Type B pancreatic cell (in vitro differentiated cells): ENCODE measurements at regions not wholly inside any gene's neighbourhood (a gene's known extent, or its start where the extent isn't known, plus 50 kb on each side); places are given as distances from the start of the nearest gene placed in this dataset.

Experiments used
- DNase-seq: peaks from one replicate; pipeline ENCODE4 v3.0.0; 2021; ENCODE audit warnings: mixed read lengths; ENCODE audit not compliant: unreplicated experiment; ENCODE audit errors: extremely low spot score
- H3K27ac Mint-ChIP-seq: 2 replicates; pipeline ENCODE4 v1.8.0; 2021; ENCODE audit warnings: mild to moderate bottlenecking, mixed read lengths
- H3K27me3 Mint-ChIP-seq: 2 replicates; pipeline ENCODE4 v1.8.0; 2021; ENCODE audit warnings: mixed read lengths
- H3K36me3 Mint-ChIP-seq: 2 replicates; pipeline ENCODE4 v1.8.0; 2021; ENCODE audit warnings: mixed read lengths
- H3K4me1 Mint-ChIP-seq: one replicate; pipeline ENCODE4 v1.8.0; 2021; ENCODE audit warnings: mixed read lengths; ENCODE audit not compliant: unreplicated experiment
- H3K4me3 Mint-ChIP-seq: 2 replicates; pipeline ENCODE4 v1.8.0; 2021; ENCODE audit warnings: mild to moderate bottlenecking, mixed read lengths
- H3K9me3 Mint-ChIP-seq: 2 replicates; pipeline ENCODE4 v1.8.0; 2021; ENCODE audit warnings: mixed read lengths
- CTCF ChIP-seq: fragments of 200-600 bp; sonication (generic); conservative IDR thresholded peaks from 2 replicates; pipeline ENCODE4 v1.5.0; 2021; ENCODE audit warnings: antibody characterized with exemption, mild to moderate bottlenecking

DNA sequence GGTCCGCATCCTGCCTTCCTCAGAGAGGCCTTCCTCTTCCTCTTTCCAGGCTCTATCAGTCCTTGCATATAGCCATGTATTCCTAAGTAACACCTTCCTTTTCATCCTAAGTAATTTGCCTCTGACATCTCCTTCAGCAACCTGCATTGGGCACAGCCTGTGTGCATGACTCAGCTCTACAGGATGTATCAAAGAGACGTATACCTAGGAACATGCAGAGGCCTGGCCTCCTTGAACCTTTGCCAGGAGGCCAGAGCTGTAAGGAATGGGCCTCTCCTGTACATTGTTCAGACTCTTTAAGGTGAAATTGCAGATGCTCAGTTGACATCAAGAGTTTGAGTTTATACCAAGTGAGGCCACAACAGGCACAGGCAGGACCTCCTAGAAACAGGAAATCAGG lies 76.0 kb upstream of the CELF4 start:
- Mint-ChIP-seq H3K27ac (no peak overlapping the region), H3K4me3 (no peak overlapping the region), H3K27me3 (no peaks in the 10 kb centered on the region), H3K36me3 (no peaks in the 10 kb centered on the region), H3K4me1 (no peaks in the 10 kb centered on the region), H3K9me3 (no peaks in the 10 kb centered on the region)
- TF ChIP-seq CTCF, result no peak
- DNase-seq, result no peak

- DNase-seq, result no peak
- no peak for TF ChIP-seq CTCF
These were observed 74.9 kb upstream of the CELF4 start for GRCh38 chr18:37640504-37640903.

GRCh38 chr18:37639846-37640245 lies 74.2 kb upstream of the CELF4 start:
- H3K9me3 Mint-ChIP-seq, result no peaks in the 10 kb centered on the region
- H3K4me1 Mint-ChIP-seq, result no peaks in the 10 kb centered on the region
- H3K27me3 Mint-ChIP-seq, result peaks cover 4% of the 10 kb centered on the region
- H3K4me3 Mint-ChIP-seq, result no peak overlapping the region
- no peak for TF ChIP-seq CTCF
- no peak for DNase-seq
- no peak overlapping the region for H3K27ac Mint-ChIP-seq
- no peaks in the 10 kb centered on the region for H3K36me3 Mint-ChIP-seq

More at GRCh38 chr18:37640504-37640903, 74.9 kb upstream of the CELF4 start:
- Mint-ChIP-seq H3K4me1 (no peaks in the 10 kb centered on the region), H3K4me3 (no peak overlapping the region), H3K9me3 (no peaks in the 10 kb centered on the region), H3K27me3 (no peaks in the 10 kb centered on the region), H3K27ac (no peak overlapping the region), H3K36me3 (no peaks in the 10 kb centered on the region)

DNA sequence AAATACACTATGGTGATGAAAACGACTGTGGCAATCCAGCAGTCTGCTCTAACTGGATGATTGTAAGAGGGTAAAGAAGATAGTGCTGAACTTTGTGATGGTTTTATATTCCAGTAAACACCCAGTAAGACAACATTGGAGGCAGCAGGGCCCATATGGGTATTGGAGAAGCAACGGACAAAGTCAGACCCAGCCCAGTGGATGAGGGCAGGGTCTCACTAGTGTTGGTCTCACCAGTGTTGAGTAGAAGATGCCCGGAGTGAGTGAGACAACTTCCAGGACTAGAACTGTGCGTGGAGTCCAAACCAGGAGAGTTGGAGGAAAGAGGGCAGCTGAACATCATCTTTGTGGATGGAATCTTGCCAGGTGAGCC lies 71.9 kb upstream of the CELF4 start:
- TF ChIP-seq CTCF, result no peak
- no peak for DNase-seq
- Mint-ChIP-seq H3K36me3 (no peaks in the 10 kb centered on the region), H3K4me1 (no peaks in the 10 kb centered on the region), H3K27me3 (peaks cover 4% of the 10 kb centered on the region), H3K9me3 (no peaks in the 10 kb centered on the region), H3K4me3 (no peak overlapping the region), H3K27ac (no peak overlapping the region)

GRCh38 chr18:37636831-37637477 lies 71.4 kb upstream of the CELF4 start:
- H3K4me3 Mint-ChIP-seq, result no peak overlapping the region
- DNase-seq, result no peak
- no peaks in the 10 kb centered on the region for H3K36me3 Mint-ChIP-seq
- H3K9me3 Mint-ChIP-seq, result no peaks in the 10 kb centered on the region
- peaks cover 4% of the 10 kb centered on the region for H3K27me3 Mint-ChIP-seq
- TF ChIP-seq CTCF, result no peak
- H3K27ac Mint-ChIP-seq, result no peak overlapping the region
- no peaks in the 10 kb centered on the region for H3K4me1 Mint-ChIP-seq

DNA sequence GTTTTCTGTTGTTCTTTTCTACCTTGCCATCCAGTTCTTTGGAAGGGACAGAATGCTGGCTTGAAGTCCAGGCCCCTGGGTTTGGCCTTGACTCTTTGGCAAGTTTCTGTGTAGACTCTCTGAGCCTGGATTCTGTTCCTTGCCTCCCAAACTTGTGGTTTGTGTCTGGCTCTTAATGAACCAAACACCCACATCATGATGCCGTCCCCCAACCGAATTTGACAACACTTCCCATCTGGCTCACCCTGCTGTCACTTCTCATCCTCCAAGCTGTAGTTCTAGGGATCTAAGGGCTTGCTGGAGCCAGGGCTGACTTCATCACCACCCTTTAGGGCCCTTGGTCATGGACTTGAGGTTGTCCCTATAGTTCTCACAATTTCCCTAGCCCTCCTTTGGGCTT lies 68.9 kb upstream of the CELF4 start:
- Mint-ChIP-seq H3K4me1 (no peaks in the 10 kb centered on the region), H3K4me3 (no peak overlapping the region), H3K27ac (no peak overlapping the region), H3K36me3 (no peaks in the 10 kb centered on the region), H3K27me3 (peaks cover 4% of the 10 kb centered on the region), H3K9me3 (no peaks in the 10 kb centered on the region)
- no peak for TF ChIP-seq CTCF
- DNase-seq, result no peak
